Renal cortex interstitium (tissue), 11 donors: ENCODE measurements at regions not wholly inside any gene's neighbourhood (a gene's known extent, or its start where the extent isn't known, plus 50 kb on each side); places are given as distances from the start of the nearest gene placed in this dataset.

Experiments
- DNase-seq, 11 donors: peaks; one replicate each; pipeline ENCODE4 v3.0.0-alpha.2; 2013; ENCODE audit warnings: low read depth in 9 of 11, low spot score in 4 of 11; ENCODE audit errors: extremely low read depth in 1 of 11

DNA sequence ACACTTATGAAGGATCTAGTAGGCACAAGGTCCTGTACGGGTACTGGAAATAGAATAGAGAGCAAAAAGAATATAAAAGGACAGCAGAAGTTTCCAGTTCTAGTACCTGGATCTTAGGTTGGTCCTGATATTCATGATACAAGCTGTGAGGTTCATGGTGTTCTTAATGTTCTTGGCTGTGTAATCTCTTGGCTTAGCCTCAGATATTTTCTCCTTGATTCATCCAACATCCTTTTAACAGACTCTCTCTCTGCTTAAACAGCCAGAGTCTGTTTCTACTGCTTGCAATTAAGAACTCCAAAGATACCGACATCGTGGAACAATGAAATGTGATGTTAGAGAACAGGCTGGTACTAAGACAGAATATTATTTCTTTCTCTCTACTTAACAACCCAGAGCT lies 49.9 kb downstream of the CNTN3 start:
- no peak for DNase-seq

GRCh38 chr3:74562558-74563269 lies 51.7 kb downstream of the CNTN3 start:
- DNase-seq = no peak

- DNase-seq = no peak
Observed at GRCh38 chr3:74561881-74562280, 52.6 kb downstream of the CNTN3 start.

- no peak for DNase-seq
Observed at GRCh38 chr3:74559261-74559660, 55.2 kb downstream of the CNTN3 start.

GRCh38 chr3:74550686-74551085 lies 63.8 kb downstream of the CNTN3 start:
- DNase-seq = no peak

GRCh38 chr3:74546426-74546825 lies 68.0 kb downstream of the CNTN3 start:
- no peak for DNase-seq

DNA sequence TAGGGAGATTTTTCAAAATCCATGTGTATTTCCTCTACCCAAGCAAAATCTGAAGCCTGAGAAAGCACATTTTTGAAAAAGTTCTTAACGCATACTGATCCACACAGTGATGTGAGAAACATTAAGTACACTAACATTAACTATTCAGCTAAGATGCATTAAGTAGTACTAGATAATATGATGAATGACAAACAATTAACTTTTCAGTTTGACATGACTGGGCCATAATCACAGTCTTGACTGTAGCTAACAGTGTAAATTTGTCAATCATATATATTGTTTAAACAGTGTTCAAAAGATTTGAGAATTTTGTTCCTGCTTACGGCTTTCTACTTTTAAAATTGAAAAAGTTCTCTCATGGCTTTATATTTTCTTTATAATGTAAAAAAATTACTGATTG lies 72.0 kb downstream of the CNTN3 start:
- no peak for DNase-seq

GRCh38 chr3:74539876-74540275 lies 74.6 kb downstream of the CNTN3 start:
- DNase-seq = peak in 5 of 11 donors; percentile 1 to 19 (median 13)

- no peak for DNase-seq
Observed at GRCh38 chr3:74538669-74539068, 75.8 kb downstream of the CNTN3 start.

DNA sequence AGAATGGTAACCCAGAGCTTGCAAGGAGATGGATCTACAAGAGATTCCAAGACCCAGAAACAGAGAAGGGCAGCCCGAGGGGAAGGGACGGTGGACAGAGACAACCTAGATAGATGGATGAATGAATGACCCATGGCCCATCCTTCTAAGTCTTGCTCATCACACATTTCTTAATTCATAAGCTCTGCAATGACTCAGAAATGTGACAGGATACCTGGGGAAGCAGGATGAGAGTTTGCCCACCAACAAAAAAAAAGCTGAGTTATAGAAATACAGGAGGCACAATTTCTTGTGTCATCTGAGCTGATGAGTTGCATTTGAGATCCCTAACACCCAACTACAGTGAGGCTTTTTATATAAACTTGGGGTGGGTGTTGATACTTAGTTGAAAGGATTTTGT lies 76.6 kb downstream of the CNTN3 start:
- DNase-seq = no peak

DNA sequence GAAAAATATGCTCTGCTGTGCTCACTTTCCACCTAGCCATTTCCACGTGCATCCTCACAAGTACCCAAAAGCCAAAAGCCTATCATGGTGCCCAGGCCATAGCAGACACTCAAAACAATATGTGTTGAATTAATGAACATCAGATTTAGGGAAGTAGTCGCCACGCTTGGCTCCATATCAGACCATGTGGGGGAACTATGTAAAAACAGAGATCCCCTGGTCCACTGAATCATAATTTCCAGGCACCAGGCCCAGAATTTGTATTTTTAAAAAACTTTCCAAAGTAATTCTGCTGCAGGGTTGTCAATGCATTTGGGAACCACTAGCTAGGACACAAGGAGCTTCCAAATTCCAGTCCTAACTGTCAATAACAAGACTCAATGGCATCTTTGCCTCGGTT lies 77.3 kb downstream of the CNTN3 start:
- DNase-seq = no peak

- DNase-seq = no peak
Observed at GRCh38 chr3:74535281-74535680, 79.2 kb downstream of the CNTN3 start.

- DNase-seq = no peak
Observed at GRCh38 chr3:74534611-74535010, 79.8 kb downstream of the CNTN3 start.

GRCh38 chr3:74532446-74532845 lies 82.0 kb downstream of the CNTN3 start:
- DNase-seq = no peak

- DNase-seq = no peak
Observed at GRCh38 chr3:74531491-74531890, 83.0 kb downstream of the CNTN3 start.

DNA sequence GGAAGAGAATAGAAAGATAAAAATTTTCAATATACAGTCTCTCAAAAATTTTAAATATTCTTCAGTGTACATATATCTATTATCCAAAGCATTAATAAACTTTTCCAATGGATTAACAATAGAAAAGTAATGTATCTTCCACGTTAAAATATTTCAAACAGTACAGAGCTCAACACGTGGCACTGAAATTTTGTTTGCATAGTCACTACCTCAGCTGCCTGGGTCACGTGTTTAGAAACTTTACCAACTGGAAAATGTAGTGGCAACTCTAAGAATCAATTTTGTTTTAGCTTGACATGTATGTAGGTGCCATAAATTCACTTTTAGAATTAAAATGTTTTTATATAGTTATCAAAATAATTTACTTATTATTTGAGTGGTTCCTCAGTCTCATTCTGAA lies 85.3 kb downstream of the CNTN3 start:
- DNase-seq = no peak

DNA sequence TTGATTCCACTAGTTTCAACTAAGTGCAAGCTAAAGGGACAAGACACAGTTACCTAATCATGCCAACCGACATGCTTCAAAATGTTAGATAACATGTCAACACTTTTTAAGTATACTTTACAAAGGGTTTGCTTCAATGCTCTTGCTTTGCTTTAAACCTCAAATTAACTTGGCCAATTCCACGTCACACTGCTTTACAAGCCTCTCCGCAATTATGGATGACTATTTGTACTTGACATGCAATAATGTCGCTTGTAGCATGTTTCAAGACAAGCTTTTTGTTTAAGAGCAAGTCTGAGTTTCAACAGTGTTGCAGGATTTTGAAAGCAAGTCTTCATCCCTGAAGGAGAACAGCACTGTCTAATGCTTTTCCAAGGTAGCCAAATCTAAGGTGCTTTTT lies 86.9 kb downstream of the CNTN3 start:
- DNase-seq = no peak

- no peak for DNase-seq
Observed at GRCh38 chr3:74523811-74524210, 90.6 kb downstream of the CNTN3 start.

GRCh38 chr3:74520895-74521294 lies 93.6 kb downstream of the CNTN3 start:
- DNase-seq = no peak

- DNase-seq = no peak
Observed at GRCh38 chr3:74518610-74519009, 95.8 kb downstream of the CNTN3 start.

- no peak for DNase-seq
Observed at GRCh38 chr3:74516019-74516418, 98.4 kb downstream of the CNTN3 start.

- DNase-seq = no peak
Observed at GRCh38 chr3:74515451-74515850, 99.0 kb downstream of the CNTN3 start.
